GM12873 (cell line): ENCODE measurements at regions not wholly inside any gene's neighbourhood (a gene's known extent, or its start where the extent isn't known, plus 50 kb on each side); places are given as distances from the start of the nearest gene placed in this dataset.

Experiments
- CTCF ChIP-seq: IDR thresholded peaks from 2 replicates; pipeline ENCODE4 v1.5.1; 2012; ENCODE audit warnings: low read depth, mild to moderate bottlenecking, moderate library complexity, low read length, control low read depth; ENCODE audit not compliant: insufficient read depth; ENCODE audit errors: missing control alignments

- no peak for TF ChIP-seq CTCF
Observed at GRCh38 chr1:199901341-199901740, 126.2 kb upstream of the NR5A2 start.

- TF ChIP-seq CTCF, result no peak
Observed at GRCh38 chr1:199907361-199907760, 120.1 kb upstream of the NR5A2 start.

DNA sequence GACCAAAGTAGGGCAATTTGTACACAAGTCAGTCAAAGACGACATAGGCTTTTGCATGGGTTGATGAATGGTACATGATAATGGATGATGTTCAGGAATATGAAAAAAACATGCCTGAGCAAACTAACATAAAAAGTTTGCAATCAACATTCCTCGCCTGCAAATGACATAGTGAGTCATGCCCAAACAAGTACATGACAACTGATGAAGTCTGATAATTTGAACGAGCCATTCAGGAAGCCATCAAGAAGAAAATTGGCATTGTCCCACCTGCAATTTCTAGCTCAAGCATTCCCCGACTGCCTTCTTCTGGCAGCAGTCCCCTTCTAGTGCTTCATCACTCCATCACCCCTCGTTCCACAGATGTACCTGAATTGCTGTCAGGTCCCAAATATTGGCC lies 118.4 kb upstream of the NR5A2 start:
- no peak for TF ChIP-seq CTCF

DNA sequence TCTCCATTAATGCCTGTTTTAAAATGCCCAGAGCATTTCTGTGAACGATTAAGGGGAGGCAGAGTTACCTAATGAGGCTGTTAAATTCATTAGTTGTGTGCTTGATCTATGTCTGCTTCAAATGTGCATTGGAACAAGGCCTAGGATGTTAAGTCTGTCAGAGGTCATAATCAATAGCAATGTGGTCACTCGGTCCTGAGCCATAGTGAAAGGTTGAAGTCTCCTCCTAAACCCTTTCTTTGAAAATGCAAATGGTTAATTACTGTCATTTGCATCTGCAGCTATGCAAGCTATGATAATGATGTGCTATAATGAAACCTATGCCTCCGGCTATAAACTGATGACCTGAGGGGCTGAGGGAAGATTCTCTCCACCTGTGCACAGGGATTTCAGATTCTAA lies 114.2 kb upstream of the NR5A2 start:
- no peak for TF ChIP-seq CTCF

DNA sequence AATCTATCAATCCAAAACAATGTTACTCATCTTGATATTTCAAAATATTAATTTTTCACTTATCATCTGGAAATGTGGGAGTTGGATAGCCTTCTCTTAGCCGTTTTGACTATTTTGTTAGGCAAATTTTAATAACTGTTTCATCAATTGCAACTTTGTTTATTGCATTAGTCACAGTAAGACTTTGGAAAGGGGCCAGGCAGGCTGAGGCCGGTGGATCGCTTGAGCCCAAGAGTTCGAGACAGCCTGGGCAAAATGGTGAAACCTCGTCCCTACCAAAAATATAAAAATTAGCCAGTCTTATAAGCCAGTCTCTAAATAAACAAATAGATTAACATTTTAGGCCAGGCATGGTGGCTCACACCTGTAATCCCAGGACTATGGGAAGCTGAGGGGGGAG lies 113.0 kb upstream of the NR5A2 start:
- no peak for TF ChIP-seq CTCF

DNA sequence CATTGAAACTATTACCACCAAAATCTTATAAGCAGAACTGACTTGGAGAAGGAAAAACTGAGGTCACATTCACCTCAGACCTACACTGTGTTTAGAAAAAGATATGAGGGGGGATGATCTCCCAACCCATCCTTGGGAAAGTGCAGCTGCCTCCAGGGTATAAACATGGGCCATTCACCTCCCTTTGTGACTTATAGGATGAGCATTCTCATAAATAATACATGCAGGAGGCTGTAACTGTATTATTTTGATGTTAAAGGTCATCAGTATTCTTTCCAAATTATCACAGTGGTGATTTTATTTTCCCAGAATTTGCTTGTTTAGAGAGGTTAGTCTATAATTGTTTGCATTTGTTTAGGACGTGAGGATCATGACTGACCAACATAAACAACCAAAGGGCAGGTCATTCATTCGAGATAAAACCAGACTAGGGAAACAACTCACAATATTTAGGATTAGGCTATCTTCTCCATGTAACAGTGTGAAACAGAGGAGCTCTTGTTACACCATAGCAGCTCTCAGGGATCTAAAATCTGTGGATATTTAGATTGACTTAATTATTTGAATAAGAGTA lies 109.2 kb upstream of the NR5A2 start:
- no peak for TF ChIP-seq CTCF

GRCh38 chr1:199920635-199921034 lies 106.9 kb upstream of the NR5A2 start:
- TF ChIP-seq CTCF, result no peak

GRCh38 chr1:199929556-199929955 lies 98.0 kb upstream of the NR5A2 start:
- TF ChIP-seq CTCF, result no peak
